ENCODE measurements at regions not wholly inside any gene's neighbourhood (a gene's known extent, or its start where the extent isn't known, plus 50 kb on each side); places are given as distances from the start of the nearest gene placed in this dataset.

DNA sequence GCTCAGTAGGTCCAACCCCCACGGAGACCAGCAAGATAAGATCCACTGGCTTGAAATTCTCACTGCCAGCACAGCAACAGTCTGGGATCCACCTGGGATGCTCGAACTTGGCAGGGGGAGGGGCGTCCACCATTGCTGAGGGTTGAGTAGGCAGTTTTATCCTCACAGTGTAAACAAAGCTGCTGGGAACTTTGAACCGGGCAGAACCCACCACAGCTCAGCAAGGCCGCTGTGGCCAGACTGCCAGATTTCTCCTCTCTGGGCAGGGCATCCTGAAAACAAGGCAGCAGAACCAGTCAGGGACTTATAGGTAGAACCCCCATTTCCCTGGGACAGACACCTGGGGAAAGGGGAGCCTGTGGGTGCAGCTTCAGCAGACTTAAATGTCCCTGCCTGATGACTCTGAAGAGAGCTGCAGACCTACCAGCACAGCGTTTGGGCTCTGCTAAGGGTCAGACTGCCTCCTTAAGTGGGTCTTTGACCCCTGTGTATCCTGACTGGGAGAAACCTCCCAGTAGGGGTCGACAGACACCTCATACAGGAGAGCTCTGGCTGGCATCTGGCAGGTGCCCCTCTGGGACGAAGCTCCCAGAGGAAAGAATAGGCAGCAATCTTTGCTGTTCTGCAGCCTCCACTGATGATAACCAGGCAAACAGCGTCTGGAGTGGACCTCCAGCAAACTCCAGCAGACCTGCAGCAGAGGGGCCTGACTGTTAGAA lies 782.4 kb upstream of the EYS start:
- dilution Hi-C loops (cut with MboI; ENCODE audit: extremely low pct_ligation_motif_present, low sequenced_read_pairs), result no loop called here
- no peaks in the 10 kb centered on the region for H3K9me1 ChIP-seq (replicated peaks; ENCODE audit: control insufficient read depth, extremely low read depth, insufficient read depth, low read length)
- BruUV-seq (replicated peaks), result no TSS peak
- no peak overlapping the region for H2AFZ ChIP-seq (ENCODE audit: low read depth, low read length)
- H3K27me3 ChIP-seq (ENCODE audit: control insufficient read depth in 2 of 2, insufficient read depth in 2 of 2, low read length in 2 of 2), result no peaks in the 10 kb centered on the region
- POLR2A ChIA-PET, result no interaction called here
- H4K20me1 ChIP-seq (replicated peaks; ENCODE audit: control insufficient read depth, extremely low read depth, insufficient read depth, low read length), result no peaks in the 10 kb centered on the region
- H3K27ac ChIP-seq (ENCODE audit: insufficient read depth, low read depth, low read length), result no peak overlapping the region
- no peaks in the 10 kb centered on the region for H3K9me3 ChIP-seq (replicated peaks; ENCODE audit: control insufficient read depth, insufficient read depth, low read length)
- H3K4me1 ChIP-seq (ENCODE audit: control insufficient read depth, extremely low read depth, insufficient read depth, low read length), result no peaks in the 10 kb centered on the region
- no peaks in the 10 kb centered on the region for H3K79me2 ChIP-seq (ENCODE audit: control insufficient read depth, insufficient read depth, low read length)
- intact Hi-C loops (cut with micrococcal nuclease), result no loop called here
- H3K36me3 ChIP-seq (ENCODE audit: control insufficient read depth in 2 of 2, extremely low read depth in 1 of 2, insufficient read depth in 2 of 2, low read length in 2 of 2), result no peaks in the 10 kb centered on the region
- CTCF ChIA-PET, result no interaction called here
- FAIRE-seq (no peak), DNase-seq (ENCODE audit: low read depth, low spot score) (no peak)
- TF ChIP-seq JUN (IDR thresholded peaks at IDR 0.05; ENCODE audit: borderline replicate concordance, insufficient read depth, insufficient read length, low read depth) (no peak), POLR2A (IDR thresholded peaks at IDR 0.05; ENCODE audit: low read depth, low read length) (no peak)
- H3K4me2 ChIP-seq (ENCODE audit: insufficient read depth, low read length), result no peak overlapping the region
- H3K9ac ChIP-seq (replicated peaks; ENCODE audit: extremely low read depth, insufficient read depth, low read length), result no peak overlapping the region
- H3K4me3 ChIP-seq (replicated peaks in 1 of 3; ENCODE audit: insufficient read depth in 1 of 3, low read depth in 1 of 3, low read length in 3 of 3), result no peak overlapping the region

DNA sequence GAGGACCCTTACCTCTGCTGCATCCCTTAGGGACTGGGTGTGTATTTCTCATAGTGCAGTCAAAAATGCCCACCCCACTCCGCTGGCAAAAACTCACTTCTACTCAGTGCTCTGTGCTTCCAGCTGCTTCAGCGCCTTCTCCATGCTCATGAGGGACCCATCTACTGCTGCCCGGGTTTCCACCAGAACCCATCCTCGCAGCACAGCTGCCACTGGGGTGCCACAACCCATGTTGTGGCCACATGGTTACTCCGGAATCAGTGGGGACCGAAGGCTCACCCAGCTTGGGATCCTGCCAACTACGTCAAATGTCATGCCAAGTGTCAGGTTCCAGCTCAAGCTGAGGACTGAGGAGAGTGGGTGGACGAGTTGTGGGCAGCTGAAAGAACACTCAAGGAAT lies 774.2 kb upstream of the EYS start:
- intact Hi-C loops (cut with micrococcal nuclease), result no loop called here

More for the DNA sequence above, 774.2 kb upstream of the EYS start:
- dilution Hi-C loops (cut with MboI; ENCODE audit: extremely low pct_ligation_motif_present, low sequenced_read_pairs), result no loop called here
- BruUV-seq (replicated peaks), result no TSS peak
- FAIRE-seq (no peak), DNase-seq (ENCODE audit: low read depth, low spot score) (no peak)
- POLR2A ChIA-PET, result no interaction called here
- no peaks in the 10 kb centered on the region for H3K36me3 ChIP-seq (ENCODE audit: control insufficient read depth in 2 of 2, extremely low read depth in 1 of 2, insufficient read depth in 2 of 2, low read length in 2 of 2)
- TF ChIP-seq EZH2 (IDR thresholded peaks at IDR 0.05; ENCODE audit: borderline replicate concordance, low read depth, low read length, severe bottlenecking) (no peak), GATA2 (IDR thresholded peaks at IDR 0.05; ENCODE audit: insufficient read depth, insufficient read length, low read depth, low read length) (no peak), MYC (IDR thresholded peaks at IDR 0.05; ENCODE audit: low read depth, low read length) (no peak), JUN (IDR thresholded peaks at IDR 0.05; ENCODE audit: borderline replicate concordance, insufficient read depth, insufficient read length, low read depth) (no peak), POLR2AphosphoS5 (IDR thresholded peaks at IDR 0.05; ENCODE audit: insufficient read depth, low read depth, low read length) (no peak), POLR2A (IDR thresholded peaks at IDR 0.05; ENCODE audit: low read depth, low read length) (no peak), FOS (IDR thresholded peaks at IDR 0.05; ENCODE audit: borderline replicate concordance, insufficient read depth, low read length) (no peak)
- TF ChIP-seq, protein P1, sequence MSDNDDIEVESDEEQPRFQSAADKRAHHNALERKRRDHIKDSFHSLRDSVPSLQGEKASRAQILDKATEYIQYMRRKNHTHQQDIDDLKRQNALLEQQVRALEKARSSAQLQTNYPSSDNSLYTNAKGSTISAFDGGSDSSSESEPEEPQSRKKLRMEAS (IDR thresholded peaks at IDR 0.05; ENCODE audit: insufficient read depth, insufficient read length), result no peak
- TF ChIP-seq, protein P2, sequence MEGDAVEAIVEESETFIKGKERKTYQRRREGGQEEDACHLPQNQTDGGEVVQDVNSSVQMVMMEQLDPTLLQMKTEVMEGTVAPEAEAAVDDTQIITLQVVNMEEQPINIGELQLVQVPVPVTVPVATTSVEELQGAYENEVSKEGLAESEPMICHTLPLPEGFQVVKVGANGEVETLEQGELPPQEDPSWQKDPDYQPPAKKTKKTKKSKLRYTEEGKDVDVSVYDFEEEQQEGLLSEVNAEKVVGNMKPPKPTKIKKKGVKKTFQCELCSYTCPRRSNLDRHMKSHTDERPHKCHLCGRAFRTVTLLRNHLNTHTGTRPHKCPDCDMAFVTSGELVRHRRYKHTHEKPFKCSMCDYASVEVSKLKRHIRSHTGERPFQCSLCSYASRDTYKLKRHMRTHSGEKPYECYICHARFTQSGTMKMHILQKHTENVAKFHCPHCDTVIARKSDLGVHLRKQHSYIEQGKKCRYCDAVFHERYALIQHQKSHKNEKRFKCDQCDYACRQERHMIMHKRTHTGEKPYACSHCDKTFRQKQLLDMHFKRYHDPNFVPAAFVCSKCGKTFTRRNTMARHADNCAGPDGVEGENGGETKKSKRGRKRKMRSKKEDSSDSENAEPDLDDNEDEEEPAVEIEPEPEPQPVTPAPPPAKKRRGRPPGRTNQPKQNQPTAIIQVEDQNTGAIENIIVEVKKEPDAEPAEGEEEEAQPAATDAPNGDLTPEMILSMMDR (IDR thresholded peaks at IDR 0.05; ENCODE audit: extremely low read depth in 1 of 2, insufficient read depth in 1 of 2, low read depth in 1 of 2, low read length in 2 of 2), result no peak
- H3K27ac ChIP-seq (ENCODE audit: insufficient read depth, low read depth, low read length), result no peak overlapping the region
- no peaks in the 10 kb centered on the region for H4K20me1 ChIP-seq (replicated peaks; ENCODE audit: control insufficient read depth, extremely low read depth, insufficient read depth, low read length)
- H3K9ac ChIP-seq (replicated peaks; ENCODE audit: extremely low read depth, insufficient read depth, low read length), result no peak overlapping the region
- no peaks in the 10 kb centered on the region for H3K79me2 ChIP-seq (ENCODE audit: control insufficient read depth, insufficient read depth, low read length)
- H3K9me3 ChIP-seq (replicated peaks; ENCODE audit: control insufficient read depth, insufficient read depth, low read length), result peaks cover 5% of the 10 kb centered on the region
- no peak overlapping the region for H3K4me3 ChIP-seq (replicated peaks in 1 of 3; ENCODE audit: insufficient read depth in 1 of 3, low read depth in 1 of 3, low read length in 3 of 3)
- no peak overlapping the region for H3K4me2 ChIP-seq (ENCODE audit: insufficient read depth, low read length)
- H2AFZ ChIP-seq (ENCODE audit: low read depth, low read length), result no peak overlapping the region
- no peaks in the 10 kb centered on the region for H3K9me1 ChIP-seq (replicated peaks; ENCODE audit: control insufficient read depth, extremely low read depth, insufficient read depth, low read length)
- H3K27me3 ChIP-seq (ENCODE audit: control insufficient read depth in 2 of 2, insufficient read depth in 2 of 2, low read length in 2 of 2), result no peaks in the 10 kb centered on the region
- CTCF ChIA-PET, result no interaction called here
- H3K4me1 ChIP-seq (ENCODE audit: control insufficient read depth, extremely low read depth, insufficient read depth, low read length), result no peaks in the 10 kb centered on the region

Measured in endothelial cell of umbilical vein (primary cell).